ENCODE measurements at regions not wholly inside any gene's neighbourhood (a gene's known extent, or its start where the extent isn't known, plus 50 kb on each side); places are given as distances from the start of the nearest gene placed in this dataset.

- no peak for TF ChIP-seq POLR2AphosphoS5 (IDR thresholded peaks at IDR 0.05)
- TF ChIP-seq, protein P1, sequence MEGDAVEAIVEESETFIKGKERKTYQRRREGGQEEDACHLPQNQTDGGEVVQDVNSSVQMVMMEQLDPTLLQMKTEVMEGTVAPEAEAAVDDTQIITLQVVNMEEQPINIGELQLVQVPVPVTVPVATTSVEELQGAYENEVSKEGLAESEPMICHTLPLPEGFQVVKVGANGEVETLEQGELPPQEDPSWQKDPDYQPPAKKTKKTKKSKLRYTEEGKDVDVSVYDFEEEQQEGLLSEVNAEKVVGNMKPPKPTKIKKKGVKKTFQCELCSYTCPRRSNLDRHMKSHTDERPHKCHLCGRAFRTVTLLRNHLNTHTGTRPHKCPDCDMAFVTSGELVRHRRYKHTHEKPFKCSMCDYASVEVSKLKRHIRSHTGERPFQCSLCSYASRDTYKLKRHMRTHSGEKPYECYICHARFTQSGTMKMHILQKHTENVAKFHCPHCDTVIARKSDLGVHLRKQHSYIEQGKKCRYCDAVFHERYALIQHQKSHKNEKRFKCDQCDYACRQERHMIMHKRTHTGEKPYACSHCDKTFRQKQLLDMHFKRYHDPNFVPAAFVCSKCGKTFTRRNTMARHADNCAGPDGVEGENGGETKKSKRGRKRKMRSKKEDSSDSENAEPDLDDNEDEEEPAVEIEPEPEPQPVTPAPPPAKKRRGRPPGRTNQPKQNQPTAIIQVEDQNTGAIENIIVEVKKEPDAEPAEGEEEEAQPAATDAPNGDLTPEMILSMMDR (IDR thresholded peaks at IDR 0.05 in 8 of 11, conservative IDR thresholded peaks at IDR 0.05 in 3 of 11): peak; percentile 24 to 78 (median 56)
Observed at GRCh38 chr7:32347244-32347828, 142.8 kb downstream of the LSM5 start.

Measured in spleen (tissue), 7 donors.